ENCODE measurements at regions not wholly inside any gene's neighbourhood (a gene's known extent, or its start where the extent isn't known, plus 50 kb on each side); places are given as distances from the start of the nearest gene placed in this dataset.

DNA sequence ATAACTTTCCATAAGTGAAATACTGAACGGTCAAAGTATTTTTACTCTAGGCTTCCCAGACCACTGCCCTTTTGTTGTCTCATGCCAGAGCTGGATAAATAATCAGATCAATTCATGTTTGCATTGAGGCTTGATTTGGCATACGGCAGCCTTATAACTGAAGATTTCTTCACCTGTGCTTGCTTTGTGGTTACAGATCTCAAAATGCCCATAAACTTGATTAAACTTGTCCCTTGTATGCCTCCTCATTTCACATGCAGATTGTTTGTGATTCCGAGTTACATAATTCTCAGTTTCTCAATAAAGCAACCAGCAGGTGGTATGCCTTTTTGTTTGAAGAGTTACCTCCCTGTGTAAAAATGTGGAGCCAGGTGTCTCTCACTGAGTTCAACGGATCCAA is 211.4 kb upstream of the LRIG1 start:
- no peak for TF ChIP-seq POLR2A (IDR thresholded peaks at IDR 0.05; ENCODE audit: low read depth, low read length)
- TF ChIP-seq POLR2AphosphoS5 (IDR thresholded peaks at IDR 0.05; ENCODE audit: low read depth, low read length) = no peak
- no peak for TF ChIP-seq TAF1 (IDR thresholded peaks at IDR 0.05; ENCODE audit: borderline replicate concordance, low read depth, low read length)

Data from GM12892 (cell line).